Prostate gland (tissue), 2 donors: ENCODE measurements at regions not wholly inside any gene's neighbourhood (a gene's known extent, or its start where the extent isn't known, plus 50 kb on each side); places are given as distances from the start of the nearest gene placed in this dataset.

Source experiments
- DNase-seq: peaks from one replicate; pipeline ENCODE4 v3.0.0-alpha.2; 2019; ENCODE audit warnings: low spot score
- H3K27ac ChIP-seq, 2 donors: fragments of 200-600 bp; sonication (generic); 2 replicates each; pipeline ENCODE4 v1.5.1; 2017 to 2019
- H3K27me3 ChIP-seq: fragments of 200-600 bp; sonication (generic); replicated peaks from 2 replicates; pipeline ENCODE4 v1.5.1; 2019; ENCODE audit not compliant: insufficient read depth
- H3K36me3 ChIP-seq, 2 donors: fragments of 200-600 bp; sonication (generic); 1 replicate in 1 of 2; 2 replicates in 1 of 2; pipeline versions ENCODE4 v1.5.1 to v1.8.1; 2017 to 2019
- H3K4me1 ChIP-seq: fragments of 200-600 bp; sonication (generic); replicated peaks from 2 replicates; pipeline ENCODE4 v1.5.1; 2019
- H3K4me3 ChIP-seq, 2 donors: fragments of 200-600 bp; sonication (generic); 2 replicates each; pipeline ENCODE4 v1.5.1; 2017 to 2019
- H3K9me3 ChIP-seq: fragments of 200-600 bp; sonication (generic); 2 replicates; pipeline ENCODE4 v1.5.1; 2017
- CTCF ChIP-seq, 4 experiments: fragments of 200-600 bp in 2 of 4; fragments of 450-650 bp in 2 of 4; sonication (generic) in 2 of 4; IDR thresholded peaks; 1 replicate in 3 of 4; 2 replicates in 1 of 4; pipeline ENCODE4 v1.5.1; 2016 to 2019; ENCODE audit warnings: antibody characterized with exemption in 4 of 4, mild to moderate bottlenecking in 2 of 4, moderate library complexity in 2 of 4
- POLR2A ChIP-seq: fragments of 450-650 bp; IDR thresholded peaks from one replicate; pipeline ENCODE4 v1.6.1; 2016; ENCODE audit warnings: antibody characterized with exemption, mild to moderate bottlenecking
- POLR2AphosphoS5 ChIP-seq: sonication (generic); formaldehyde crosslinking; IDR thresholded peaks from one replicate; pipeline ENCODE4 v1.6.1; 2017; ENCODE audit warnings: antibody characterized with exemption
- WGBS: methylation state at CpG from one replicate; pipeline ENCODE4 v1.1.5; 2018; 5-methylcytosine and 5-hydroxymethylcytosine counted together
- intact Hi-C: fragments of 100-400 bp; cut with DNase I; formaldehyde crosslinking; loops from one replicate; pipeline ENCODE4 v1.14.2; 2022

GRCh38 chr6:191487-192312 is 100.6 kb upstream of the DUSP22 start:
- intact Hi-C loops, result no loop called here
- Histone ChIP-seq H3K27ac (no peak overlapping the region), H3K36me3 (no peaks in the 10 kb centered on the region), H3K27me3 (no peaks in the 10 kb centered on the region), H3K4me1 (no peaks in the 10 kb centered on the region), H3K9me3 (no peaks in the 10 kb centered on the region), H3K4me3 (no peak overlapping the region)
- DNase-seq, result no peak
- TF ChIP-seq CTCF (IDR thresholded peaks at IDR 0.05) (no peak), POLR2A (no peak), POLR2AphosphoS5 (no peak)
- 78% methylated on average over 11 of the region's 11 CpGs for WGBS

- no peaks in the 10 kb centered on the region for H3K27me3 ChIP-seq
- no peak overlapping the region for H3K27ac ChIP-seq
- 91% methylated on average over 9 of the region's 9 CpGs for WGBS
- intact Hi-C loops, result no loop called here
- H3K36me3 ChIP-seq, result no peaks in the 10 kb centered on the region
- no peak for DNase-seq
- no peaks in the 10 kb centered on the region for H3K9me3 ChIP-seq
- TF ChIP-seq POLR2AphosphoS5 (no peak), CTCF (IDR thresholded peaks at IDR 0.05) (no peak), POLR2A (no peak)
- H3K4me3 ChIP-seq, result no peak overlapping the region
- no peaks in the 10 kb centered on the region for H3K4me1 ChIP-seq
Measured at GRCh38 chr6:192313-192664, 100.0 kb upstream of the DUSP22 start.

DNA sequence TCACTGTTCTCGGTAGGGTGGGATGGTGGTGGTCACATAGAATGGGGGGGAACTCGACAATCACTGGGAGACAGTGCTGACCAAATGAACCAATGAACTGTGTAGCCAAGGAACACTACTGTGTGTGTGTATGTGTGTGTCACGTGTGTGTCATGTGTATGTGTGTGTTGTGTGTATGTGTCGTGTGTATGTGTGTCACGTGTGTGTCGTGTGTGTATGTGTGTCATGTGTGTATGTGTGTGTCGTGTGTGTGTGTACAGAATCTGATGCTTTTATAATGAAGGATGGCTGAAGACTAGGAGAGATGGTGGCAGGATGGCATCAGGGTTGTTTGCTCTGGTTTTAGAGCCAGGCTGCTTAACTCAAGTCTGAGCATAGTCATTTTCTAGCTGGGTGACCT is 99.1 kb upstream of the DUSP22 start:
- H3K27ac ChIP-seq, result no peak overlapping the region
- no peaks in the 10 kb centered on the region for H3K4me1 ChIP-seq
- no peak for TF ChIP-seq POLR2A
- TF ChIP-seq CTCF (IDR thresholded peaks at IDR 0.05), result no peak
- no peak for TF ChIP-seq POLR2AphosphoS5
- WGBS, result 89% methylated on average over 7 of the region's 7 CpGs
- H3K36me3 ChIP-seq, result no peaks in the 10 kb centered on the region
- H3K27me3 ChIP-seq, result no peaks in the 10 kb centered on the region
- no peaks in the 10 kb centered on the region for H3K9me3 ChIP-seq
- intact Hi-C loops, result no loop called here
- no peak for DNase-seq
- no peak overlapping the region for H3K4me3 ChIP-seq

GRCh38 chr6:193773-194310 is 98.4 kb upstream of the DUSP22 start:
- no peaks in the 10 kb centered on the region for H3K4me1 ChIP-seq
- no peak overlapping the region for H3K27ac ChIP-seq
- WGBS, result 59% methylated on average over 7 of the region's 7 CpGs
- TF ChIP-seq POLR2AphosphoS5 (no peak), CTCF (IDR thresholded peaks at IDR 0.05) (no peak), POLR2A (no peak)
- no peak overlapping the region for H3K4me3 ChIP-seq
- no peaks in the 10 kb centered on the region for H3K9me3 ChIP-seq
- no peaks in the 10 kb centered on the region for H3K27me3 ChIP-seq
- H3K36me3 ChIP-seq, result no peaks in the 10 kb centered on the region
- DNase-seq, result no peak
- intact Hi-C loops, result no loop called here

- Histone ChIP-seq H3K27ac (no peak overlapping the region), H3K36me3 (no peaks in the 10 kb centered on the region), H3K4me1 (no peaks in the 10 kb centered on the region), H3K9me3 (no peaks in the 10 kb centered on the region), H3K27me3 (no peaks in the 10 kb centered on the region), H3K4me3 (no peak overlapping the region)
- DNase-seq, result no peak
- intact Hi-C loops, result no loop called here
- WGBS, result 38% methylated on average over 3 of the region's 3 CpGs
- TF ChIP-seq POLR2A (no peak), POLR2AphosphoS5 (no peak), CTCF (IDR thresholded peaks at IDR 0.05) (no peak)
Measured at GRCh38 chr6:195861-196360, 96.4 kb upstream of the DUSP22 start.
